RWPE2 (cell line): ENCODE measurements at regions not wholly inside any gene's neighbourhood (a gene's known extent, or its start where the extent isn't known, plus 50 kb on each side); places are given as distances from the start of the nearest gene placed in this dataset.

ENCODE experiments used
- ATAC-seq: fragments of 200-7000 bp; cut with Tn5 transposase; 3 replicates; pipeline ENCODE4 v1.9.1; 2021; ENCODE audit warnings: low read depth
- DNase-seq: peaks from one replicate; pipeline ENCODE4 v3.0.0-alpha.2; 2020; ENCODE audit warnings: low spot score
- H3K27ac ChIP-seq: fragments of 450-650 bp; 2 replicates; pipeline ENCODE4 v1.5.1; 2017; ENCODE audit warnings: mild to moderate bottlenecking; ENCODE audit not compliant: poor library complexity, severe bottlenecking
- H3K27me3 ChIP-seq: fragments of 250-450 bp; sonication (Bioruptor Pico); 2 replicates; pipeline ENCODE4 v1.5.1; 2021; ENCODE audit warnings: mild to moderate bottlenecking, moderate library complexity; ENCODE audit not compliant: insufficient read depth, poor library complexity, severe bottlenecking
- H3K36me3 ChIP-seq: fragments of 250-450 bp; sonication (Bioruptor Pico); 2 replicates; pipeline ENCODE4 v1.5.1; 2020; ENCODE audit warnings: low read depth, mild to moderate bottlenecking, moderate library complexity
- H3K4me1 ChIP-seq: fragments of 250-450 bp; sonication (Bioruptor Pico); 2 replicates; pipeline ENCODE4 v1.5.1; 2021; ENCODE audit warnings: mild to moderate bottlenecking, moderate library complexity; ENCODE audit not compliant: insufficient read depth, poor library complexity, severe bottlenecking
- H3K4me3 ChIP-seq: fragments of 250-450 bp; sonication (Bioruptor Pico); 2 replicates; pipeline ENCODE4 v1.5.1; 2021; ENCODE audit warnings: mild to moderate bottlenecking, moderate library complexity; ENCODE audit not compliant: severe bottlenecking
- H3K9me3 ChIP-seq: fragments of 250-450 bp; sonication (Bioruptor Pico); 2 replicates; pipeline ENCODE4 v1.5.1; 2021; ENCODE audit warnings: mild to moderate bottlenecking, moderate library complexity; ENCODE audit not compliant: severe bottlenecking
- CTCF ChIP-seq: fragments of 450-650 bp; IDR thresholded peaks from one replicate; pipeline ENCODE4 v1.5.1; 2017; ENCODE audit warnings: mild to moderate bottlenecking, moderate library complexity; ENCODE audit not compliant: poor library complexity, severe bottlenecking

GRCh38 chr7:13042605-13043236 lies 355.3 kb downstream of the ARL4A start:
- Histone ChIP-seq H3K27me3 (no peaks in the 10 kb centered on the region), H3K9me3 (no peaks in the 10 kb centered on the region), H3K36me3 (no peaks in the 10 kb centered on the region), H3K4me1 (peaks cover 8% of the 10 kb centered on the region), H3K27ac (no peak overlapping the region), H3K4me3 (no peak overlapping the region)
- DNase-seq: no peak
- no peak for TF ChIP-seq CTCF
- ATAC-seq: peak; percentile 94

DNA sequence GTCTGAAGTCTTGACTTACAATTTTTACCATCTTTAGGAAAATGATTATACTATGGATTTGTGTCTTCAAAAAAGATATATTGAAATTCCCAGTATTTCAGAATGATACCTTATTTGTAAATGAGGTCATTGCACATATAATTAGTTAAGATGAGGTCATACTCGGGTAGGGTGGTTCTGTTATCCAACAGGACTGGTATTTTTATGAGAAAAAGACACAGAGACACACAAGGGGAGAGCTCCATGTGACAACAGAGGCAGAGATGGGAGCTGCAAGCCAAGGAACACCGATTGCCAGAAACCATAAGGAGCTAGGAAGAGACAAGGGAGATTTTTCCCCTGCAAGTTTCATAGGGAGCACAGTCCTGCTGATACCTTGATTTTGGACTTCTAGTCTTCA lies 356.9 kb downstream of the ARL4A start:
- DNase-seq: no peak
- H3K4me1 ChIP-seq: peaks cover 8% of the 10 kb centered on the region
- H3K27me3 ChIP-seq: no peaks in the 10 kb centered on the region
- no peak overlapping the region for H3K4me3 ChIP-seq
- no peak for TF ChIP-seq CTCF
- H3K27ac ChIP-seq: no peak overlapping the region
- H3K9me3 ChIP-seq: no peaks in the 10 kb centered on the region
- H3K36me3 ChIP-seq: no peaks in the 10 kb centered on the region
- ATAC-seq: no peak

DNA sequence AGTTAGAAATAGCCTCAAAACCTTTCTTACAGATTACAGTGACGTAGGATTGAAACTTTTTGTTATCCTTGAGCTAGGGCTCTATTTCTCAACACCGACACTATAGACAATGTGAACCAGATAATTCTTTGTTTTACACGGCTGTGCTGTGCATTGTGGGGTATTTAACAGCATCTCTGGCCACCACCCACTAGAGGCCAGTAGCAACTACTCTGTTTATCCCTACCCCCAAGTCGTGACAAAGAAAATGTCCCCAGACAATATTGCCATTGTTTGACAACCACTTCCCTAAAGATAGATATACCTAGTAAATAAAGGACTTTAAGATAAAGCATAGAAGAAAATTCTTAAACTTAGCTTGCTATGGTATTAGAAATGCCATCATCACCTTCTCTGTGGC lies 359.6 kb downstream of the ARL4A start:
- TF ChIP-seq CTCF: no peak
- DNase-seq (no peak), ATAC-seq (no peak)
- H3K9me3 ChIP-seq: no peaks in the 10 kb centered on the region
- no peak overlapping the region for H3K4me3 ChIP-seq
- H3K4me1 ChIP-seq: peaks cover 15% of the 10 kb centered on the region
- no peak overlapping the region for H3K27ac ChIP-seq
- H3K36me3 ChIP-seq: no peaks in the 10 kb centered on the region
- H3K27me3 ChIP-seq: no peaks in the 10 kb centered on the region

GRCh38 chr7:13049946-13050345 lies 362.5 kb downstream of the ARL4A start:
- ATAC-seq (no peak), DNase-seq (no peak)
- Histone ChIP-seq H3K4me1 (peaks cover 8% of the 10 kb centered on the region), H3K27me3 (no peaks in the 10 kb centered on the region), H3K36me3 (no peaks in the 10 kb centered on the region), H3K27ac (no peak overlapping the region), H3K4me3 (no peak overlapping the region), H3K9me3 (no peaks in the 10 kb centered on the region)
- no peak for TF ChIP-seq CTCF

DNA sequence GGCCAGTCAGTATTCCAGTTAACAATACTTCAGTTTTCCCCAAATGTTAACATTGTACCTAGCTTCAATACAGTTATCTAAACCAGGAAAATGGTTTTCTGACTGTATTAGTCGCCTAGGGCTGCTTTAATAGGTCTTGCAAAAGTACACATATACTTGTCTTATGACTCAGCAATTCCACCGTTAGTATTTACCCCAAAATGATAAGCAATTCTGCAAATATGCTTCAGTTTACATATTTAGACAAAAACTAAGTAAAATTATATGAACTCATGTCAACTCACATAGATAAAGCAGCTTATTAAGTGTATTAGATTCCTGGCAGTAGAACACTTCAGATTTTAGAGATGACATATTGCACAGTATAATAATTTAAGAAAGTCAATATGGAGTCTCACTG lies 363.3 kb downstream of the ARL4A start:
- DNase-seq: no peak
- Histone ChIP-seq H3K27me3 (no peaks in the 10 kb centered on the region), H3K4me1 (peaks cover 8% of the 10 kb centered on the region), H3K36me3 (no peaks in the 10 kb centered on the region), H3K27ac (no peak overlapping the region), H3K9me3 (no peaks in the 10 kb centered on the region), H3K4me3 (no peak overlapping the region)
- no peak for TF ChIP-seq CTCF
- ATAC-seq: peak; percentile 65; the same call in 2 of the 3 replicates
